HG03045 (cell line): ENCODE measurements at regions not wholly inside any gene's neighbourhood (a gene's known extent, or its start where the extent isn't known, plus 50 kb on each side); places are given as distances from the start of the nearest gene placed in this dataset.
"Not testable (repeated sequence)": the region's sequence is repeated elsewhere in the genome, so short reads cannot be mapped to it uniquely, and the experiment has no call there.

Experiments used
- ATAC-seq: cut with Tn5 transposase; IDR thresholded peaks from one replicate; pipeline ENCODE4 v1.9.1; 2021; ENCODE audit warnings: mild to moderate bottlenecking, moderate library complexity; ENCODE audit not compliant: unreplicated experiment

- no peak for ATAC-seq
Observed at GRCh38 chr13:73536865-73537264, 478.1 kb downstream of the KLF5 start.

- ATAC-seq = no peak
Observed at GRCh38 chr13:73535341-73535740, 476.5 kb downstream of the KLF5 start.

- no peak for ATAC-seq
Observed at GRCh38 chr13:73532987-73533510, 474.2 kb downstream of the KLF5 start.

- no peak for ATAC-seq
Observed at GRCh38 chr13:73532582-73532981, 473.8 kb downstream of the KLF5 start.

GRCh38 chr13:73531014-73531413, 472.2 kb downstream of the KLF5 start:
- no peak for ATAC-seq

GRCh38 chr13:73522937-73523336, 464.1 kb downstream of the KLF5 start:
- no peak for ATAC-seq

- no peak for ATAC-seq
Observed at GRCh38 chr13:73521985-73522524, 463.2 kb downstream of the KLF5 start.

GRCh38 chr13:73521290-73521624, 462.5 kb downstream of the KLF5 start:
- no peak for ATAC-seq

- no peak for ATAC-seq
Observed at GRCh38 chr13:73520566-73521289, 461.9 kb downstream of the KLF5 start.

- ATAC-seq = not testable (repeated sequence)
Observed at GRCh38 chr13:73520135-73520534, 461.3 kb downstream of the KLF5 start.

GRCh38 chr13:73519396-73520116, 460.8 kb downstream of the KLF5 start:
- no peak for ATAC-seq

GRCh38 chr13:73517766-73518165, 459.0 kb downstream of the KLF5 start:
- ATAC-seq = no peak

GRCh38 chr13:73516731-73517130, 457.9 kb downstream of the KLF5 start:
- ATAC-seq = no peak

GRCh38 chr13:73514208-73514607, 455.4 kb downstream of the KLF5 start:
- no peak for ATAC-seq

- no peak for ATAC-seq
Observed at GRCh38 chr13:73513751-73514150, 454.9 kb downstream of the KLF5 start.

- ATAC-seq = no peak
Observed at GRCh38 chr13:73508841-73509240, 450.0 kb downstream of the KLF5 start.

- no peak for ATAC-seq
Observed at GRCh38 chr13:73505376-73505890, 446.6 kb downstream of the KLF5 start.

- ATAC-seq = no peak
Observed at GRCh38 chr13:73499695-73500094, 440.9 kb downstream of the KLF5 start.

- ATAC-seq = no peak
Observed at GRCh38 chr13:73497430-73497829, 438.6 kb downstream of the KLF5 start.

- ATAC-seq = no peak
Observed at GRCh38 chr13:73496711-73497110, 437.9 kb downstream of the KLF5 start.

GRCh38 chr13:73492811-73493210, 434.0 kb downstream of the KLF5 start:
- ATAC-seq = no peak

- no peak for ATAC-seq
Observed at GRCh38 chr13:73482556-73482955, 423.8 kb downstream of the KLF5 start.
